ENCODE measurements at regions not wholly inside any gene's neighbourhood (a gene's known extent, or its start where the extent isn't known, plus 50 kb on each side); places are given as distances from the start of the nearest gene placed in this dataset.

DNA sequence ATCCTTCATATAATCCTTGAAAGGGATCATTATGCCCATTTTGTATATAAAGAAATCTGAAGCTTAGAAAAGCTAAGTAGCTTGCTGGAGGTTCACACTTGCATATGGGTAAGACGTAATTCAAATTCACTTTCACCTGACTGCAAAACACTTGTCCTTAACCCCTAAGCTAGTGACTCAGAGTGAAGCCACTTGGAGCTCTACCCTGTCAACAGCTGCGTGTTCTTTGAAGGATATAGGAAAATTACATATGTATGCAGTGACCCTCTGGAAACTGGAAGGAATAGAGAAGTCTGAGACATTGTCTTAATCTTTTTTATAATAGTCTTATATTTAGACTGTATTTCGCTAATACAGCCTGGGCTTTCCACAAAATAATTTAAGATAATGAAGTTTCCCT lies 80.0 kb upstream of the STK32A start:
- Mint-ChIP-seq H3K4me3 (no peak overlapping the region), H3K4me1 (ENCODE audit: unreplicated experiment) (peaks cover 8% of the 10 kb centered on the region), H3K27ac (no peak overlapping the region), H3K27me3 (no peaks in the 10 kb centered on the region), H3K36me3 (no peaks in the 10 kb centered on the region), H3K9me3 (no peaks in the 10 kb centered on the region)
- TF ChIP-seq, protein P1, sequence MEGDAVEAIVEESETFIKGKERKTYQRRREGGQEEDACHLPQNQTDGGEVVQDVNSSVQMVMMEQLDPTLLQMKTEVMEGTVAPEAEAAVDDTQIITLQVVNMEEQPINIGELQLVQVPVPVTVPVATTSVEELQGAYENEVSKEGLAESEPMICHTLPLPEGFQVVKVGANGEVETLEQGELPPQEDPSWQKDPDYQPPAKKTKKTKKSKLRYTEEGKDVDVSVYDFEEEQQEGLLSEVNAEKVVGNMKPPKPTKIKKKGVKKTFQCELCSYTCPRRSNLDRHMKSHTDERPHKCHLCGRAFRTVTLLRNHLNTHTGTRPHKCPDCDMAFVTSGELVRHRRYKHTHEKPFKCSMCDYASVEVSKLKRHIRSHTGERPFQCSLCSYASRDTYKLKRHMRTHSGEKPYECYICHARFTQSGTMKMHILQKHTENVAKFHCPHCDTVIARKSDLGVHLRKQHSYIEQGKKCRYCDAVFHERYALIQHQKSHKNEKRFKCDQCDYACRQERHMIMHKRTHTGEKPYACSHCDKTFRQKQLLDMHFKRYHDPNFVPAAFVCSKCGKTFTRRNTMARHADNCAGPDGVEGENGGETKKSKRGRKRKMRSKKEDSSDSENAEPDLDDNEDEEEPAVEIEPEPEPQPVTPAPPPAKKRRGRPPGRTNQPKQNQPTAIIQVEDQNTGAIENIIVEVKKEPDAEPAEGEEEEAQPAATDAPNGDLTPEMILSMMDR (conservative IDR thresholded peaks at IDR 0.05) = no peak
- DNase-seq (ENCODE audit: extremely low spot score, unreplicated experiment) = no peak

DNA sequence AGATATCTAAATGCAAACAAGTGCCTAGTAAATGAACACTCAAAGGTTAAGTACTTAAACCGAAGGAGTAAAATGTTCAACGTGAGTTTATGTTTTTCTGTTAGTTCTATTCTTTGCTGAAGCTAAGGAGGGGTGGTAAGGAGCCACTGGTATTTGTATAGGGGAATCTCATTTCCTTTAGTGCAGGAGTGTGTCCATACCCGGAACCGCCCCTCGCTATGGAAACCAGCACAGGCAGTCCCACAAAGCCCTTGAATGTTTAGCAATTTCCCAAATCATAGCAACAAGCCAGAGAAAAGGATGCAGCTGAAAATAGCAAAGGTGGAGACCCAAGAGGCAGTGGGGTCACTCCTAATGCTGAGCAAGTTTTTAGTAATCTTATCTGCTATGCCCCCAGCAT lies 78.8 kb upstream of the STK32A start:
- peaks cover 8% of the 10 kb centered on the region for H3K4me1 Mint-ChIP-seq (ENCODE audit: unreplicated experiment)
- H3K4me3 Mint-ChIP-seq = no peak overlapping the region
- peak overlapping the region; percentile 22 for H3K27ac Mint-ChIP-seq
- no peaks in the 10 kb centered on the region for H3K9me3 Mint-ChIP-seq
- DNase-seq (ENCODE audit: extremely low spot score, unreplicated experiment) = no peak
- H3K36me3 Mint-ChIP-seq = no peaks in the 10 kb centered on the region
- H3K27me3 Mint-ChIP-seq = no peaks in the 10 kb centered on the region
- TF ChIP-seq, protein P1 (conservative IDR thresholded peaks at IDR 0.05) = no peak

DNA sequence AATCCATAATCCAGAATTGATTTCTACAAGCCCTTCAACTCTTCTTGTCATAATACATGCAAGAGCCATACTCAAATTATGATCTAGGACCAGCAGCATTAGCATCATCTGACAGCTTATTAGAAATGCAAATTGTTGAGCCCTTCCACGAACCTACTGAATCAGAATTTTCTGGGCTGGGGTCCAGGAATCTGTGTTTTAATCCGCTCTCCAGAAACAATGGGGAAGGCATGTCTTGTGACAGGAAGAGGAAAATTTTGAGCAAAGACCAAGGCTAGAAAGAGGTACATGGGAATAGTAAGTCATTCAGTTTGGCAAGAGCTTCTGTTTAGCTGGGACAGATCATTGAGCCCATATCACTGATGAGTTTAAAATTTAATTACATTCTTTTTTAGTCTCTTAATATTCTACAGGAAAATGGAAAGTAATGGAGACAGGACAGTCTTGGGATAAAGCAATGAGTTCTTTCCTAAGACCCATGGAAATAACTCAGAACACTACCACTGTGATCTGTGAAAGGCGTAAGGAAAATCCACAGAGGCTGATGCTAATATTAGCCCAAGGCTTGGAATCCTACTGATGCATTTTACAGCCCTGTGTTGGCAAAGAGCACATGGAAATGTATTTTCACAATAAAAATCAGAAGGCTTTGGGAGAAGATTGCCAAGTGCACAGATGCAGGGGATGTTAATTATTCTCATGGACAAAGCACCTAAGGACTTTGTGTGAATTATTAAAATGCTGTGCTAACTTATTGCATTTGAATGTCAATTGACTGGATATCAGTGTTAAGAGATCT lies 73.7 kb upstream of the STK32A start:
- Mint-ChIP-seq H3K9me3 (no peaks in the 10 kb centered on the region), H3K27ac (no peak overlapping the region), H3K27me3 (no peaks in the 10 kb centered on the region), H3K4me3 (no peak overlapping the region), H3K4me1 (ENCODE audit: unreplicated experiment) (peaks cover 3% of the 10 kb centered on the region), H3K36me3 (no peaks in the 10 kb centered on the region)
- TF ChIP-seq, protein P1 (conservative IDR thresholded peaks at IDR 0.05) = no peak
- DNase-seq (ENCODE audit: extremely low spot score, unreplicated experiment) = no peak

DNA sequence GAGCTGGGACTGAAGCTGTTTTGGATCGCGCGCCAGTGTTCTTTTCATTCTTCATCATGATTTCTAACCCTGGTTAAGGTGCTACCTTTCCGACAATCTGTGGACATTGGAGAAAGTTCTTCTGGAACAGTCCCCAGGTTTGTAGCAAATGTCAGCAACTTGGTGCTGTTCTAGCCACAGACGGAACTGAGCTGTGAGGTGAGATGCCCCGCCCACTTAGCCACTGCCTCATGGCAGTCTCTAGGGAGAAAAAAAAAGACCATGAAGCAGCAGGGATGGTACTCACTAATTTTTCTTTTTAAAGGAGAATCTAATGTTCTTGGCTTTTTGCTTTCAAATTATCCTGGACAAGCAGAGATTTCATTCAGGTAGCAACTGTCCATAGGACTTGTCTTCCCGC lies 72.1 kb upstream of the STK32A start:
- Mint-ChIP-seq H3K4me3 (no peak overlapping the region), H3K36me3 (no peaks in the 10 kb centered on the region), H3K4me1 (ENCODE audit: unreplicated experiment) (no peaks in the 10 kb centered on the region), H3K27ac (no peak overlapping the region), H3K9me3 (no peaks in the 10 kb centered on the region), H3K27me3 (no peaks in the 10 kb centered on the region)
- no peak for DNase-seq (ENCODE audit: extremely low spot score, unreplicated experiment)
- TF ChIP-seq, protein P1 (conservative IDR thresholded peaks at IDR 0.05) = no peak

DNA sequence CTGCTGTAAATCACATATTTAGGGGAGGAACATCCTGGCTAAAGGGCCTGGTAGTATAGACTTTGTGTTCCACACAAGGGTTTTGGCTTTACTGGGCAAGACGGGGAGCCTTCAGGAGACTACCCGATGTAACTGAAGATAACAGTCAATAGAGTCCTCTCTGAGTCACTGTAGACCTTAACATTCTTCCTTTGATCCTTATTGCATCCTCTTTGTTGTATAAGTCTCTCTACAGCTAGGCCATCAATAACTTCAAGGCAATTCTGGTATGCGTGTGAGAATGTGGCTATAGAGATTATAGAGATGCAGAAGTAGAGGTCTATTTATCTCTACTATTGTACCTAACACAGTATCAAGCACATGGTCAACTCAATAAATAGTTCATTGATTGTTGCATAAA lies 67.3 kb upstream of the STK32A start:
- Mint-ChIP-seq H3K27ac (no peak overlapping the region), H3K27me3 (no peaks in the 10 kb centered on the region), H3K36me3 (no peaks in the 10 kb centered on the region), H3K9me3 (peaks cover 6% of the 10 kb centered on the region), H3K4me1 (ENCODE audit: unreplicated experiment) (peaks cover 25% of the 10 kb centered on the region), H3K4me3 (no peak overlapping the region)
- TF ChIP-seq, protein P1 (conservative IDR thresholded peaks at IDR 0.05) = no peak
- no peak for DNase-seq (ENCODE audit: extremely low spot score, unreplicated experiment)

All from type B pancreatic cell (in vitro differentiated cells).